ENCODE measurements at regions not wholly inside any gene's neighbourhood (a gene's known extent, or its start where the extent isn't known, plus 50 kb on each side); places are given as distances from the start of the nearest gene placed in this dataset.
A peak's percentile ranks its signal among the peaks of the same experiment; 100 is the strongest.
"Not testable (repeated sequence)": the region's sequence is repeated elsewhere in the genome, so short reads cannot be mapped to it uniquely, and the experiment has no call there.

- Histone ChIP-seq H3K9ac (ENCODE audit: low read depth in 1 of 2, low read length in 2 of 2) (no peak overlapping the region), H3K9me3 (ENCODE audit: control insufficient read depth in 4 of 4, low read length in 3 of 4) (no peaks in the 10 kb centered on the region), H3K4me3 (ENCODE audit: low read depth in 1 of 3, low read length in 3 of 3) (no peak overlapping the region), H3K27me3 (ENCODE audit: control insufficient read depth in 4 of 4, insufficient read depth in 4 of 4, low read length in 3 of 4) (no peaks in the 10 kb centered on the region), H3K36me3 (ENCODE audit: control insufficient read depth in 4 of 4, insufficient read depth in 3 of 4, low read depth in 1 of 4, low read length in 3 of 4) (no peaks in the 10 kb centered on the region), H3K27ac (ENCODE audit: low read depth in 1 of 2, low read length in 2 of 2) (no peak overlapping the region), H3K4me1 (ENCODE audit: control insufficient read depth in 4 of 4, insufficient read depth in 4 of 4, low read length in 3 of 4) (peaks cover 0 to 1% (median 0%) of the 10 kb centered on the region in 4 donors)
- WGBS = 87% methylated on average over 3 of the region's 3 CpGs
- TF ChIP-seq RAD21 (IDR thresholded peaks at IDR 0.05) (no peak), SP1 (IDR thresholded peaks at IDR 0.05) (no peak), HNF4A (conservative IDR thresholded peaks at IDR 0.05) (no peak), EGR1 (IDR thresholded peaks at IDR 0.05; ENCODE audit: low read depth in 2 of 2) (no peak), NR2F2 (IDR thresholded peaks at IDR 0.05) (no peak)
- TF ChIP-seq, protein P1, sequence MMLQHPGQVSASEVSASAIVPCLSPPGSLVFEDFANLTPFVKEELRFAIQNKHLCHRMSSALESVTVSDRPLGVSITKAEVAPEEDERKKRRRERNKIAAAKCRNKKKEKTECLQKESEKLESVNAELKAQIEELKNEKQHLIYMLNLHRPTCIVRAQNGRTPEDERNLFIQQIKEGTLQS (IDR thresholded peaks at IDR 0.05) = no peak
- TF ChIP-seq, protein P2, sequence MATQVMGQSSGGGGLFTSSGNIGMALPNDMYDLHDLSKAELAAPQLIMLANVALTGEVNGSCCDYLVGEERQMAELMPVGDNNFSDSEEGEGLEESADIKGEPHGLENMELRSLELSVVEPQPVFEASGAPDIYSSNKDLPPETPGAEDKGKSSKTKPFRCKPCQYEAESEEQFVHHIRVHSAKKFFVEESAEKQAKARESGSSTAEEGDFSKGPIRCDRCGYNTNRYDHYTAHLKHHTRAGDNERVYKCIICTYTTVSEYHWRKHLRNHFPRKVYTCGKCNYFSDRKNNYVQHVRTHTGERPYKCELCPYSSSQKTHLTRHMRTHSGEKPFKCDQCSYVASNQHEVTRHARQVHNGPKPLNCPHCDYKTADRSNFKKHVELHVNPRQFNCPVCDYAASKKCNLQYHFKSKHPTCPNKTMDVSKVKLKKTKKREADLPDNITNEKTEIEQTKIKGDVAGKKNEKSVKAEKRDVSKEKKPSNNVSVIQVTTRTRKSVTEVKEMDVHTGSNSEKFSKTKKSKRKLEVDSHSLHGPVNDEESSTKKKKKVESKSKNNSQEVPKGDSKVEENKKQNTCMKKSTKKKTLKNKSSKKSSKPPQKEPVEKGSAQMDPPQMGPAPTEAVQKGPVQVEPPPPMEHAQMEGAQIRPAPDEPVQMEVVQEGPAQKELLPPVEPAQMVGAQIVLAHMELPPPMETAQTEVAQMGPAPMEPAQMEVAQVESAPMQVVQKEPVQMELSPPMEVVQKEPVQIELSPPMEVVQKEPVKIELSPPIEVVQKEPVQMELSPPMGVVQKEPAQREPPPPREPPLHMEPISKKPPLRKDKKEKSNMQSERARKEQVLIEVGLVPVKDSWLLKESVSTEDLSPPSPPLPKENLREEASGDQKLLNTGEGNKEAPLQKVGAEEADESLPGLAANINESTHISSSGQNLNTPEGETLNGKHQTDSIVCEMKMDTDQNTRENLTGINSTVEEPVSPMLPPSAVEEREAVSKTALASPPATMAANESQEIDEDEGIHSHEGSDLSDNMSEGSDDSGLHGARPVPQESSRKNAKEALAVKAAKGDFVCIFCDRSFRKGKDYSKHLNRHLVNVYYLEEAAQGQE (IDR thresholded peaks at IDR 0.05) = no peak
- DNase-seq (ENCODE audit: low spot score) = no peak
Observed at GRCh38 chr6:112883095-112883494, 536.0 kb downstream of the RFPL4B start.

DNA sequence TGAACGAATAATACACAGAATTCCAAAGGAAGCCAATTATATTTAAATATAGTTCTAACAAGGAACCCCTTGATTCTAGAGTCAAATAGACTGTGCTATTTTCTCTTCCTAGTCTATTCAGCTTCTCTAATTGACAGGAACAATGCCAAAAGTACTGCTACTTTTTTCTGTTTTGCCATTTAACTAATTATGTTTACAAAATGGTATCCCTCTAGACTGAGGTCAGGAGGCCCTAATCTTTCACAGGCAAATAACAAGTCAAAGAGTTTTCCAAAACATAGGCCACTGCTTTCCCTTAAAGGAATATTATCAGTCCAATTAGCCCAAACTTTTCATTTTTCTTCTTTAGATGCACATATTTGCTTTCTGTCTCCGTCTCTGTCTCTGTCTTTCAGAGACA is 539.3 kb downstream of the RFPL4B start:
- H3K9ac ChIP-seq (ENCODE audit: low read depth in 1 of 2, low read length in 2 of 2) = no peak overlapping the region
- no peak overlapping the region for H3K4me3 ChIP-seq (ENCODE audit: low read depth in 1 of 3, low read length in 3 of 3)
- H3K4me1 ChIP-seq (ENCODE audit: control insufficient read depth in 4 of 4, insufficient read depth in 4 of 4, low read length in 3 of 4) = peaks cover 0 to 1% (median 0%) of the 10 kb centered on the region in 4 donors
- no peaks in the 10 kb centered on the region for H3K36me3 ChIP-seq (ENCODE audit: control insufficient read depth in 4 of 4, insufficient read depth in 3 of 4, low read depth in 1 of 4, low read length in 3 of 4)
- no peaks in the 10 kb centered on the region for H3K27me3 ChIP-seq (ENCODE audit: control insufficient read depth in 4 of 4, insufficient read depth in 4 of 4, low read length in 3 of 4)
- WGBS = 79% methylated on average over 2 of the region's 2 CpGs
- H3K27ac ChIP-seq (ENCODE audit: low read depth in 1 of 2, low read length in 2 of 2) = no peak overlapping the region
- H3K9me3 ChIP-seq (ENCODE audit: control insufficient read depth in 4 of 4, low read length in 3 of 4) = no peaks in the 10 kb centered on the region
- no peak for DNase-seq (ENCODE audit: low spot score)
- TF ChIP-seq HNF4A (conservative IDR thresholded peaks at IDR 0.05) = no peak
- no peak for TF ChIP-seq GABPA (IDR thresholded peaks at IDR 0.05 in 1 of 2, conservative IDR thresholded peaks at IDR 0.05 in 1 of 2)
- TF ChIP-seq EGR1 (IDR thresholded peaks at IDR 0.05; ENCODE audit: low read depth in 2 of 2) = no peak
- TF ChIP-seq, protein P2 (IDR thresholded peaks at IDR 0.05) = no peak
- TF ChIP-seq RXRA (IDR thresholded peaks at IDR 0.05) = peak in 1 of 2 donors; percentile 24
- TF ChIP-seq YY1 (IDR thresholded peaks at IDR 0.05) = no peak
- TF ChIP-seq NR2F2 (IDR thresholded peaks at IDR 0.05) = peak; percentile 89
- TF ChIP-seq SP1 (IDR thresholded peaks at IDR 0.05) = no peak
- no peak for TF ChIP-seq FOXA2 (IDR thresholded peaks at IDR 0.05)
- peak in 1 of 2 donors; percentile 24 for TF ChIP-seq RAD21 (IDR thresholded peaks at IDR 0.05)

DNA sequence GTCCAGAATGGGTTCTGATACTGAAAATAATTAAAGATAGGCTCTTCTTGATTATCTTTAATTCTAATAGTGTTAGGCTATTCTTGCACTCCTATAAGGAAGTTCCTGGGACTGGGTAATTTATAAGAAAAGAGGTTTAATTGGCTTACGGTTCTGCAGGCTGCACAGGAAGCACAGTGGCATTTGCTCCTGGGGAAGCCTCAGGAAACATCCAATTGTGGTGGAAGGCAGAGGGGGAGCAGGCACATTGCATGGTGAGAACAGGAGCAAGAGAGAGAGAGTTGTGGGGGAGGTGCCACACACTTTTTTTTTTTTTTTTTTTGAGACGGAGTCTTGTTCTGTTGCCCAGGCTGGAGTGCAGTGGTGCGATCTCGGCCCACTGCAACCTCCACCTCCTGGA is 540.3 kb downstream of the RFPL4B start:
- H3K27me3 ChIP-seq (ENCODE audit: control insufficient read depth in 4 of 4, insufficient read depth in 4 of 4, low read length in 3 of 4); H3K27ac ChIP-seq (ENCODE audit: low read depth in 1 of 2, low read length in 2 of 2); H3K36me3 ChIP-seq (ENCODE audit: control insufficient read depth in 4 of 4, insufficient read depth in 3 of 4, low read depth in 1 of 4, low read length in 3 of 4); H3K9me3 ChIP-seq (ENCODE audit: control insufficient read depth in 4 of 4, low read length in 3 of 4); DNase-seq (ENCODE audit: low spot score); H3K4me3 ChIP-seq (ENCODE audit: low read depth in 1 of 3, low read length in 3 of 3); H3K9ac ChIP-seq (ENCODE audit: low read depth in 1 of 2, low read length in 2 of 2); H3K4me1 ChIP-seq (ENCODE audit: control insufficient read depth in 4 of 4, insufficient read depth in 4 of 4, low read length in 3 of 4): not testable (repeated sequence)
- WGBS = 91% methylated on average over 4 of the region's 4 CpGs
